Right lobe of liver (tissue), 6 donors: ENCODE measurements at regions not wholly inside any gene's neighbourhood (a gene's known extent, or its start where the extent isn't known, plus 50 kb on each side); places are given as distances from the start of the nearest gene placed in this dataset.

Source experiments
- ATAC-seq, 4 donors: fragments of 200-7000 bp; cut with Tn5 transposase; one replicate each; pipeline ENCODE4 v1.9.1; 2020; ENCODE audit warnings: mild to moderate bottlenecking in 4 of 4, moderate library complexity in 4 of 4
- DNase-seq, 3 donors: peaks; one replicate each; pipeline ENCODE4 v3.0.0-alpha.2; 2020
- H3K27ac ChIP-seq, 3 donors: fragments of 200-600 bp; one replicate each; pipeline ENCODE4 v1.8.0; 2022
- H3K27me3 ChIP-seq, 2 donors: fragments of 200-600 bp; one replicate each; pipeline ENCODE4 v1.8.0; 2022
- H3K36me3 ChIP-seq, 4 donors: fragments of 200-600 bp; sonication (generic) in 1 of 4; one replicate each; pipeline versions ENCODE4 v1.5.1 to v1.8.0; 2017 to 2022; ENCODE audit warnings: control low read depth in 1 of 4
- H3K4me1 ChIP-seq, 4 donors: fragments of 200-600 bp; sonication (generic) in 1 of 4; one replicate each; pipeline versions ENCODE4 v1.5.1 to v1.8.0; 2017 to 2022; ENCODE audit warnings: control low read depth in 1 of 4
- H3K4me3 ChIP-seq, 3 donors: fragments of 200-600 bp; one replicate each; pipeline ENCODE4 v1.8.0; 2022
- H3K9me3 ChIP-seq, 4 donors: fragments of 200-600 bp; sonication (generic) in 1 of 4; one replicate each; pipeline versions ENCODE4 v1.5.1 to v1.8.0; 2017 to 2022; ENCODE audit warnings: control low read depth in 1 of 4
- POLR2A ChIP-seq: fragments of 450-650 bp; IDR thresholded peaks from one replicate; pipeline ENCODE4 v1.6.1; 2017; ENCODE audit warnings: antibody characterized with exemption, mild to moderate bottlenecking
- WGBS: methylation state at CpG from one replicate; pipeline ENCODE4 v1.1.6; 2018; ENCODE audit warnings: low coverage, low lambda C conversion rate; ENCODE audit not compliant: insufficient coverage; ENCODE audit errors: missing lambda C conversion rate; 5-methylcytosine and 5-hydroxymethylcytosine counted together
- intact Hi-C, 2 donors: fragments of 100-400 bp; cut with DNase I; formaldehyde crosslinking; loops; one replicate each; pipeline versions ENCODE4 v1.11.2 to v1.14.1; 2022
- TF ChIP-seq, protein P1 (sequence below), 4 donors: fragments of 200-600 bp in 3 of 4; fragments of 450-650 bp in 1 of 4; IDR thresholded peaks; one replicate each; pipeline versions ENCODE4 v1.5.1 to v1.8.0; 2016 to 2022; ENCODE audit warnings: antibody characterized with exemption in 4 of 4, mild to moderate bottlenecking in 2 of 4
- donor health status: DM: no; HTN: yes; CAD: no.
- donor health status: DM: no; HTN: no; CAD: no.
- donor health status: DM: no; HTN: no; CAD: no.
- donor health status: DM: no; HTN: yes; CAD: no.
- donor health status: DM: no; HTN: yes; CAD: no.

DNA sequence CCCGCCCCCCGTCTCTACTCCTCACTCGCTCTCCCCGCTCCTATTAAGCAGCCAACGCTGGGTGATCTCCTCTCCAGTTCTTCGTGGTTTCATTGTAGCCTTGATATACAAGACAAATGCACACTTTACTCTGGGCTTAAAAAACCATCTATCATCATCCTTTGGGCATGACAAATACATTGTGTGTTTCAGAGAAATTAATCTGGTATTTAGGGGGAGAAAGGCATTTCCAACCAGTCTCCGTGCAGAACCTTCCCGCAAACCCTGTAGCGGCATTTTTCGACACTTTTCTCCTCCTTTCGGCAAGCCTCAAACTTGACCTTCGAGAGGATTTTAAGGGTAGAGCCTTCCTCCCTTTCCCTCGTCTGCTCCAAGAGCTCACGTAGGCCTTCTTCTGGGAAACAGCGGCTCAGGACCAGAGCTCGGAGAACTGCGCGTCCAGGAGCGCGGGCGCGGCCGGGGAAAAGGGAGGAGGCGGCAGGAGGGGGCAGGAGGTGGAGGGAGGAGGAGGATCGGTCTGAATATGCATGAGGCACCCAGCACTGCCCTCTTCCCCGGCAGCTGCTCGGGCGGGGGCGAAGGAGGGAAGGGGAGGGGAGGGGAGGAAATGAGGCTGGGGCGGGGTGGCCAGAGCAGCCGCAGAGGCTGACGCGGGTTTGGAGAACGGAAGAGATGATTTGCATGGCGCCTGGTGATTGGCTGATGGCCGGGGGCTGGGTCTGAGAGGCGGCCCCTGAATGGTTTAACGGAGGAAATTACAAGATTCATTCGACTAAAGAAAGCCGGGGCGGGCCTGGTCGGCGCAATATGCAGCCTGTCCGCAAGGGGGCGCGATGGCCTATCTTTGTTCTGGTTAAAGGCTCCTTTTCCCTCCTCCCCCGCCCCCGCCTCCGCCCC is 127.5 kb downstream of the TMEM161B start:
- under 1% methylated on average over 44 of the region's 49 CpGs for WGBS
- TF ChIP-seq, protein P1, sequence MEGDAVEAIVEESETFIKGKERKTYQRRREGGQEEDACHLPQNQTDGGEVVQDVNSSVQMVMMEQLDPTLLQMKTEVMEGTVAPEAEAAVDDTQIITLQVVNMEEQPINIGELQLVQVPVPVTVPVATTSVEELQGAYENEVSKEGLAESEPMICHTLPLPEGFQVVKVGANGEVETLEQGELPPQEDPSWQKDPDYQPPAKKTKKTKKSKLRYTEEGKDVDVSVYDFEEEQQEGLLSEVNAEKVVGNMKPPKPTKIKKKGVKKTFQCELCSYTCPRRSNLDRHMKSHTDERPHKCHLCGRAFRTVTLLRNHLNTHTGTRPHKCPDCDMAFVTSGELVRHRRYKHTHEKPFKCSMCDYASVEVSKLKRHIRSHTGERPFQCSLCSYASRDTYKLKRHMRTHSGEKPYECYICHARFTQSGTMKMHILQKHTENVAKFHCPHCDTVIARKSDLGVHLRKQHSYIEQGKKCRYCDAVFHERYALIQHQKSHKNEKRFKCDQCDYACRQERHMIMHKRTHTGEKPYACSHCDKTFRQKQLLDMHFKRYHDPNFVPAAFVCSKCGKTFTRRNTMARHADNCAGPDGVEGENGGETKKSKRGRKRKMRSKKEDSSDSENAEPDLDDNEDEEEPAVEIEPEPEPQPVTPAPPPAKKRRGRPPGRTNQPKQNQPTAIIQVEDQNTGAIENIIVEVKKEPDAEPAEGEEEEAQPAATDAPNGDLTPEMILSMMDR (IDR thresholded peaks at IDR 0.05) = peak; percentile 67 to 74 (median 68)
- no peak for TF ChIP-seq POLR2A
- no peaks in the 10 kb centered on the region for H3K36me3 ChIP-seq
- H3K4me1 ChIP-seq = peaks cover 0 to 25% (median 2%) of the 10 kb centered on the region in 4 donors
- no peaks in the 10 kb centered on the region for H3K9me3 ChIP-seq
- H3K4me3 ChIP-seq = peak overlapping the region; percentile 47 to 62 (median 59)
- intact Hi-C loops = loop anchor here in 1 of 2 donors (10.0 kb wide), 1 partner anchor 534 kb away; no protein-coding TSS in a partner anchor
- no peaks in the 10 kb centered on the region for H3K27me3 ChIP-seq
- peak overlapping the region in 2 of 3 donors; percentile 30 to 32 for H3K27ac ChIP-seq
- ATAC-seq (peak; percentile 95 to 98 (median 96)), DNase-seq (peak; percentile 96 to 98 (median 97))

DNA sequence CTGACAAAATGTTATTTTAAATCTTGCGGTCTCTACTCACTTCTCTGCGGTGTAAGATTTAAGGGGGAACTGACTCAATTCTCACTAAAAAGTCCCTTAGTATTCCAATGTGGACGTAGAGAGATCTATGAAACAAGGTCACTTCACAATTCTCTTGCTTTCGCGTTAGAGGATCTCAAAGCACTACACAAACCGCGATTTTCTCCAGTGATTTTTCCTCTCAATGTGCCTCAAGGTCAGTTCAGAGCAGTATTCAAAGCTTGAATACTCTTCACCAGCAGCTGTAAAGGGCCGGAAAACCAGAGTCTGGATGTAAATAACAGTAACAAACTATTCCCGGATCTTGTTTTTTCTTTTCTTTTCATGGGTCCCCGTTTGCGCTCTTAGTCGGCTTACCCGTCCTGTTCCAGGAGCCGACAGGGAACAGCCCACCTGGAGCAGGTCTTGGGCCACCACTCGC is 128.2 kb downstream of the TMEM161B start:
- Histone ChIP-seq H3K9me3 (no peaks in the 10 kb centered on the region), H3K4me3 (peak overlapping the region; percentile 47 to 62 (median 59)), H3K27me3 (no peaks in the 10 kb centered on the region), H3K27ac (peak overlapping the region in 1 of 3 donors; percentile 32), H3K4me1 (peaks cover 0 to 25% (median 2%) of the 10 kb centered on the region in 4 donors), H3K36me3 (no peaks in the 10 kb centered on the region)
- DNase-seq (no peak), ATAC-seq (no peak)
- WGBS = 6% methylated on average over 15 of the region's 15 CpGs
- intact Hi-C loops = loop anchor here in 1 of 2 donors (10.0 kb wide), 1 partner anchor 534 kb away; no protein-coding TSS in a partner anchor
- no peak for TF ChIP-seq POLR2A
- TF ChIP-seq, protein P1 (IDR thresholded peaks at IDR 0.05) = no peak

DNA sequence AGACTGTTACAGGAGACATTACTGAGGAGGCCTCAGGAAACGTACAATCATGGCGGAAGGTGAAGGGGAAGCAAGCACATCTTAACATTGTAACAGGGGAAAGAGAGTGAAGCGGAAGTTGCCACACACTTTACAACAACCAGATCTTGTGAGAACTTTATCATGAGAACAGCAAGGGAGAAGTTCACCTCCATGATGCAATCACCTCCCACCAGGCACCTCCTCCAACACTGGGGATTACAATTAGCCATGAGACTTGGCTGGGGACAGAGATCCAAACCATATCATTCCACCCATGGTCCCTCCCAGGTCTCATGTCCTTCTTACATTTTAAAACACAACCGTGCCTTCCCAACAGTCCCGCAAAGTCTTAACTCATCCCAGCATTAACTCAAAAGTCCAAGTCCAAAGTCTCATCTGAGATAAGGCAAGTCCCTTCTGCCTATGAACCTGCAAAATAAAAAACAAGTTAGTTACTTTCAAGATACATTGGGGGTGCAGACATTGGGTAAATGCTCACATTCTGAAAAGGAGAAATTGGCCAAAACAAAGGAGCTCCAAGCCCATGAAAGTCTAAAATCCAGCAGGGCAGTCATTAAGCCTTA is 138.3 kb downstream of the TMEM161B start:
- WGBS = 64% methylated on average over 4 of the region's 5 CpGs
- no peak overlapping the region for H3K4me3 ChIP-seq
- intact Hi-C loops = no loop called here
- TF ChIP-seq, protein P1 (IDR thresholded peaks at IDR 0.05) = no peak
- TF ChIP-seq POLR2A = no peak
- no peak overlapping the region for H3K27ac ChIP-seq
- H3K4me1 ChIP-seq = peaks cover 0 to 33% (median 16%) of the 10 kb centered on the region in 4 donors
- H3K27me3 ChIP-seq = no peaks in the 10 kb centered on the region
- no peaks in the 10 kb centered on the region for H3K9me3 ChIP-seq
- ATAC-seq = peak in 2 of 4 donors; percentile 15 to 22
- no peaks in the 10 kb centered on the region for H3K36me3 ChIP-seq
- no peak for DNase-seq

DNA sequence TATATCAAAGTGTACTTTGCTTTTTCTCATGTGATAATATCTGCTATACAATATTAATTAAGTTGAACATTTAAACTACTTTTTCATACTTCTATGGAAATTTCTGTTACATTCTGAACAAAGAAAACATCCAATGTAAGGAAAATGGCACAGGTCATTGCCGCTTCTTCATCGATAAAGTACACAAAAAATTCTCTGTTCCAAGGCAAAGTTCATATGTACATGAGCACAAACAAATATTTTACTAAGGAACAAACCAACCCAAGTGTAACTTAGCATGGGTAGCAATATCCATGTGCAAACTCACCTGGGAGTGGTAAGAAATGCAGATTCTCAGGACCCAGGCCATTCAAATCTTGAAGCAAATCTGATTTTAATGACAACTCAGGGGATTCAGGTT is 139.8 kb downstream of the TMEM161B start:
- Histone ChIP-seq H3K4me1 (peaks cover 0 to 33% (median 16%) of the 10 kb centered on the region in 4 donors), H3K4me3 (no peak overlapping the region), H3K36me3 (no peaks in the 10 kb centered on the region), H3K9me3 (no peaks in the 10 kb centered on the region), H3K27me3 (no peaks in the 10 kb centered on the region), H3K27ac (no peak overlapping the region)
- no peak for TF ChIP-seq POLR2A
- TF ChIP-seq, protein P1 (IDR thresholded peaks at IDR 0.05) = no peak
- 37% methylated on average over 2 of the region's 2 CpGs for WGBS
- intact Hi-C loops = no loop called here
- ATAC-seq (peak; percentile 77 to 93 (median 84)), DNase-seq (no peak)
